Endodermal cell (in vitro differentiated cells): ENCODE measurements at regions not wholly inside any gene's neighbourhood (a gene's known extent, or its start where the extent isn't known, plus 50 kb on each side); places are given as distances from the start of the nearest gene placed in this dataset.

Experiments
- DNase-seq: peaks from one replicate; pipeline ENCODE4 v3.0.0-alpha.2; 2017
- H3K27ac ChIP-seq: 2 replicates; pipeline ENCODE4 v1.5.1; 2013; ENCODE audit warnings: mild to moderate bottlenecking, low read depth, low read length, moderate library complexity
- H3K27me3 ChIP-seq: 2 replicates; pipeline ENCODE4 v1.6.1; 2013; ENCODE audit warnings: mild to moderate bottlenecking, low read length, moderate library complexity; ENCODE audit not compliant: insufficient read depth, control insufficient read depth, poor library complexity, severe bottlenecking
- H3K36me3 ChIP-seq: 2 replicates; pipeline ENCODE4 v1.7.0; 2013; ENCODE audit warnings: mild to moderate bottlenecking, low read length, moderate library complexity; ENCODE audit not compliant: control insufficient read depth, insufficient read depth
- H3K4me1 ChIP-seq: one replicate; pipeline ENCODE4 v1.7.0; 2013; ENCODE audit warnings: low read length; ENCODE audit not compliant: control insufficient read depth, insufficient read depth
- H3K4me3 ChIP-seq: 2 replicates; pipeline ENCODE4 v1.5.1; 2013; ENCODE audit warnings: mild to moderate bottlenecking, low read length, moderate library complexity
- H3K9ac ChIP-seq: 2 replicates; pipeline ENCODE4 v1.6.1; 2013; ENCODE audit warnings: mild to moderate bottlenecking, low read length, moderate library complexity; ENCODE audit not compliant: poor library complexity, severe bottlenecking; ENCODE audit errors: extremely low read depth
- H3K9me3 ChIP-seq: 2 replicates; pipeline ENCODE4 v1.6.1; 2013; ENCODE audit warnings: mild to moderate bottlenecking, low read length, moderate library complexity; ENCODE audit not compliant: control insufficient read depth
- H3K27ac Mint-ChIP-seq: 2 replicates; pipeline ENCODE4 v1.8.0; 2020; ENCODE audit warnings: mixed read lengths
- H3K27me3 Mint-ChIP-seq: 2 replicates; pipeline ENCODE4 v1.8.0; 2021; ENCODE audit warnings: mild to moderate bottlenecking, mixed read lengths; ENCODE audit not compliant: insufficient read depth
- H3K36me3 Mint-ChIP-seq: 2 replicates; pipeline ENCODE4 v1.8.0; 2020; ENCODE audit warnings: low read depth, mixed read lengths
- H3K4me1 Mint-ChIP-seq: 2 replicates; pipeline ENCODE4 v1.8.0; 2020; ENCODE audit warnings: mixed read lengths
- H3K4me3 Mint-ChIP-seq: 2 replicates; pipeline ENCODE4 v1.8.0; 2020; ENCODE audit warnings: mild to moderate bottlenecking, moderate library complexity, mixed read lengths
- H3K9me3 Mint-ChIP-seq: 2 replicates; pipeline ENCODE4 v1.8.0; 2020; ENCODE audit warnings: mild to moderate bottlenecking, mixed read lengths
- WGBS, 2 experiments: methylation state at CpG; one replicate each; pipeline versions ENCODE4 v1.1.5 to v1.1.7; 2013; ENCODE audit warnings: missing lambda C conversion rate in 2 of 2, mixed read lengths in 1 of 2; ENCODE audit not compliant: insufficient coverage in 1 of 2, insufficient read length in 1 of 2; 5-methylcytosine and 5-hydroxymethylcytosine counted together
- TF ChIP-seq, protein P1 (sequence below): fragments of 200-600 bp; sonication (generic); conservative IDR thresholded peaks from 2 replicates; pipeline ENCODE4 v1.5.0; 2021; ENCODE audit warnings: antibody characterized with exemption, mild to moderate bottlenecking

DNA sequence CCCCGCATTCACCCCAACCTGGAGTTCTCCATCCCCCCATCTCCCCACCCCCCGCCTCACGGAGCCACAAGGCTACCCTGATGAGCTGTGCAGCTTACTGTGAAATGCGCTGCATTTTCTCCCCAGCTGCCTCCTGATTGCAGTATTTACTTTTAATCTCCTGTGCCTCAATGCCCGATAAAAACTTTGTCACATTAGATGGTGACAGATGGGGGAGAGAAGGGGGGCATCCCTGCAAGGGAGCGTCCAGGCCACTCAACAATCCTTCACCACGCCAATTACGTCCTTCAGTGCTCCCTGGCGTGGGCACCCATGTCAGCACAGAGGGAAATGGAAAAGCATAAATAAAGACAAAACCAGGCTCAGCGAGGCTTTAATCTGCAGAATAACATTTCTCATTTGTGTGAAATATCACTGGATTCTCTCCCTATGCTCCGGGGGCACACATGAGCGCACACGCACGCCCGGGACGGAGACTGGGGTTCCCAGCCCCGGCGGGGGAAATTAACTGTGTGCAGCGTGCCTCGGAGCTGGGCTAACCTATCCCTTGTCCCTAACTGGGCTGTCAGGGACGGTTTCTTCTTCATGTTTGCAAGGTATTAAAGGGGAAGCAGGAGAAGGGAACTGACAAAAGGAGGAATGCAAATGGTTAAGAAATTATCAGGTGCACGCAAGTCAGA, 186.7 kb upstream of the VASH1 start:
- Mint-ChIP-seq H3K27ac (peak overlapping the region; percentile 40), H3K4me1 (peaks cover 31% of the 10 kb centered on the region), H3K27me3 (no peaks in the 10 kb centered on the region), H3K36me3 (no peaks in the 10 kb centered on the region), H3K9me3 (no peaks in the 10 kb centered on the region), H3K4me3 (no peak overlapping the region)
- Histone ChIP-seq H3K4me3 (no peak overlapping the region), H3K4me1 (peaks cover 3% of the 10 kb centered on the region), H3K36me3 (no peaks in the 10 kb centered on the region), H3K9ac (no peak overlapping the region), H3K9me3 (peaks cover 1% of the 10 kb centered on the region), H3K27me3 (no peaks in the 10 kb centered on the region), H3K27ac (no peak overlapping the region)
- DNase-seq = no peak
- TF ChIP-seq, protein P1, sequence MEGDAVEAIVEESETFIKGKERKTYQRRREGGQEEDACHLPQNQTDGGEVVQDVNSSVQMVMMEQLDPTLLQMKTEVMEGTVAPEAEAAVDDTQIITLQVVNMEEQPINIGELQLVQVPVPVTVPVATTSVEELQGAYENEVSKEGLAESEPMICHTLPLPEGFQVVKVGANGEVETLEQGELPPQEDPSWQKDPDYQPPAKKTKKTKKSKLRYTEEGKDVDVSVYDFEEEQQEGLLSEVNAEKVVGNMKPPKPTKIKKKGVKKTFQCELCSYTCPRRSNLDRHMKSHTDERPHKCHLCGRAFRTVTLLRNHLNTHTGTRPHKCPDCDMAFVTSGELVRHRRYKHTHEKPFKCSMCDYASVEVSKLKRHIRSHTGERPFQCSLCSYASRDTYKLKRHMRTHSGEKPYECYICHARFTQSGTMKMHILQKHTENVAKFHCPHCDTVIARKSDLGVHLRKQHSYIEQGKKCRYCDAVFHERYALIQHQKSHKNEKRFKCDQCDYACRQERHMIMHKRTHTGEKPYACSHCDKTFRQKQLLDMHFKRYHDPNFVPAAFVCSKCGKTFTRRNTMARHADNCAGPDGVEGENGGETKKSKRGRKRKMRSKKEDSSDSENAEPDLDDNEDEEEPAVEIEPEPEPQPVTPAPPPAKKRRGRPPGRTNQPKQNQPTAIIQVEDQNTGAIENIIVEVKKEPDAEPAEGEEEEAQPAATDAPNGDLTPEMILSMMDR = no peak
- WGBS, 2 experiments = 80 to 84% methylated on average over 17 to 22 of the region's 22 CpGs

GRCh38 chr14:76575108-76575507, 186.2 kb upstream of the VASH1 start:
- Histone ChIP-seq H3K36me3 (no peaks in the 10 kb centered on the region), H3K9me3 (no peaks in the 10 kb centered on the region), H3K4me3 (no peak overlapping the region), H3K27ac (no peak overlapping the region), H3K9ac (no peak overlapping the region), H3K27me3 (no peaks in the 10 kb centered on the region), H3K4me1 (peaks cover 3% of the 10 kb centered on the region)
- no peaks in the 10 kb centered on the region for H3K9me3 Mint-ChIP-seq
- peaks cover 31% of the 10 kb centered on the region for H3K4me1 Mint-ChIP-seq
- TF ChIP-seq, protein P1 = no peak
- no peak for DNase-seq
- WGBS, 2 experiments = 88 to 94% methylated on average over 8 to 9 of the region's 9 CpGs
- H3K27ac Mint-ChIP-seq = peak overlapping the region; percentile 14
- no peak overlapping the region for H3K4me3 Mint-ChIP-seq
- no peaks in the 10 kb centered on the region for H3K27me3 Mint-ChIP-seq
- H3K36me3 Mint-ChIP-seq = no peaks in the 10 kb centered on the region

DNA sequence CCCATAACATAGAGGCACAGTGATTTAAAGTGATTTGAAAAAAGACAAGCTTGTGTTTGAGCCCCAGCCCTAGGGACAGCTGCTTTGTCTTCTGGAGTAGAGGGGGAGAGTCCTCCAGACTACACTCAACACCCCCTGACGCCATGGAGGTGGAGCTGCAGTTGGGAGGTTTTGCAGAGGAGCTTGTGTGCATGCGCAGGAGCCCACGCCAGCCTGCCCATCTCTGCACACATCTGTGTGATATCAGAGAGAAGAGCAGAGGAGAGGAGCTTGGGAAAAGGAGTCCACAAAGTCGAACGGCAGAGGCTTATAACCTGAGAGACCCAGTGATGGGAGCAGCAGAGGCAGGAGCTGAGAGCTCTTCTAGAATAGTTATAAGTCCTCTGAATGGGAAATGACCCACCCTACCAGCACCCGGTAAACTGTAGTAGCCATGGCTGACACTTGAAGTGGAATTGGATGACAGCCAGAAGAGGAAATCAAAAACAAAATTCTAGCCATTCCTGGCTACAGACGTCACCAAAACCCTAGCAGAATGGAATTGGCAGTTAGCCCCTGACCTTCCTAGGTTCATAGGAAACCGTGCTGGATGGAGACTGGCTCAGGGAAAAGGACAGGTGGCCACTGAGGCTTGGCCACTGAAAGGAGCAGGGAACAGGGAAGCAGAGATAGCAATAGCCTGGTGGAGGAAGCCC, 185.1 kb upstream of the VASH1 start:
- Histone ChIP-seq H3K9ac (no peak overlapping the region), H3K27me3 (no peaks in the 10 kb centered on the region), H3K4me3 (no peak overlapping the region), H3K36me3 (no peaks in the 10 kb centered on the region), H3K27ac (no peak overlapping the region), H3K4me1 (peaks cover 3% of the 10 kb centered on the region), H3K9me3 (no peaks in the 10 kb centered on the region)
- H3K27me3 Mint-ChIP-seq = no peaks in the 10 kb centered on the region
- DNase-seq = no peak
- TF ChIP-seq, protein P1 = no peak
- no peak overlapping the region for H3K4me3 Mint-ChIP-seq
- H3K27ac Mint-ChIP-seq = no peak overlapping the region
- no peaks in the 10 kb centered on the region for H3K36me3 Mint-ChIP-seq
- peaks cover 33% of the 10 kb centered on the region for H3K4me1 Mint-ChIP-seq
- 87 to 88% methylated on average over 6 to 8 of the region's 8 CpGs for WGBS, 2 experiments
- no peaks in the 10 kb centered on the region for H3K9me3 Mint-ChIP-seq
